NCI-H2029 treated with DMSO at 0.1 percent for 48 hours (cell line): ENCODE measurements at regions not wholly inside any gene's neighbourhood (a gene's known extent, or its start where the extent isn't known, plus 50 kb on each side); places are given as distances from the start of the nearest gene placed in this dataset.
"Not testable (repeated sequence)": the region's sequence is repeated elsewhere in the genome, so short reads cannot be mapped to it uniquely, and the experiment has no call there.

Source experiments
- DNase-seq: peaks from one replicate; lab custom pipeline; 2025; lab: John Stamatoyannopoulos, UW

DNA sequence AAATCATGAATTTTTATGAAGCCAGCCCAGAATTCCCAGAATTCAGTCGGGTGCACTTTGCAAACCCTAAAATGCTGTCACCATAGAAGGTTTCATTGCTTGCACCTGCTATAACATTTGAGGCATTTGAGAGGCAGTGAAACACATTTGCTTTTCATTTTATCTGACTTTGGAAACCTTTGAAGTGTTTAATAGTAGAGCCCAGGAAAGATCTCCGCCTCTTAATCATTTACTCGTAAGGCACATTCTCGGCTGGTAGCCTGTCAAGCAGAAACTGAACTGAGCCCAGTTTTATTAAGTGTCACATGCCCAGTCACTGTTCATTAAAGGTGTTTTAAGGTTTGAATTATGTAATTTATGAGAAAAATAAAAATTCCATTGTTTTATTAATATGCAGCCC is 247.6 kb downstream of the EMX2 start:
- no peak for DNase-seq

DNA sequence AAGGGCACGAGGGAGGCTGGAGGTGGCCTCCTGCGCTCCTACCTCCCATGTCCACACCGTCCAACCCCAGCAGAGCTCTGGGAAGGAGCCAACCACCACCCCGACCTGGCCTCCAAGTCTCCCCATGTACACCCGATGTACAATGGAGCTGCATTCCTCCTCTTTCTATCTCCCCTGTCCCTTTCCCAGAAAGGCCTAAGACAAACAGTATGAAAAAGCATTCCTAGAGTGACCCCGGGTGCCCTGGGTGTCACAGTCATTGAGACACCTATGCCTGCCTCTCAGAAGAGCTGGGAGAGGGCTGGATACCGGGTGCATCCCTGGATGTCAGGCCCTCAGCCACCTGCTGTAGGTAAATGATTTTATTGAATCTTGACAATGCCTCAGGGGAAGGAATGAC is 248.1 kb downstream of the EMX2 start:
- no peak for DNase-seq

DNA sequence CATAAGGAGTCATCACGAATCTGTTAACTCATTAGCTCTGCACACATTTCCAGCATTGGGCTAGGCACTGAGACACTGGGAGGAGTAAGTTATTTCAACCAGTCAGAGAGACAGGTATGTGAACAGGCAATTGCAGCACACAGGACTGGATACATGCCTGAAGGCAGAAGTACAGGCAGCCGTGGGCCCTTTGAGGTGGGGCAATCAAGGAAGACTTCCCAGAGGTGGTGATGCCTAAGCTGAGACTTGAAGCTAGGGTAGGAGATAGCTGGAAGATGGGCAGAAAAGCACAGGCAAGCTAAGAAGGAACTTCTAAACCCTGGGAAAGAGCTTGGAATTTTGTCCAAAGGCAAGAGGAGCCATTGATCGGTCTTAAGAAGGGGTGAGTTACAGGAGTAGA is 249.7 kb downstream of the EMX2 start:
- DNase-seq = no peak

DNA sequence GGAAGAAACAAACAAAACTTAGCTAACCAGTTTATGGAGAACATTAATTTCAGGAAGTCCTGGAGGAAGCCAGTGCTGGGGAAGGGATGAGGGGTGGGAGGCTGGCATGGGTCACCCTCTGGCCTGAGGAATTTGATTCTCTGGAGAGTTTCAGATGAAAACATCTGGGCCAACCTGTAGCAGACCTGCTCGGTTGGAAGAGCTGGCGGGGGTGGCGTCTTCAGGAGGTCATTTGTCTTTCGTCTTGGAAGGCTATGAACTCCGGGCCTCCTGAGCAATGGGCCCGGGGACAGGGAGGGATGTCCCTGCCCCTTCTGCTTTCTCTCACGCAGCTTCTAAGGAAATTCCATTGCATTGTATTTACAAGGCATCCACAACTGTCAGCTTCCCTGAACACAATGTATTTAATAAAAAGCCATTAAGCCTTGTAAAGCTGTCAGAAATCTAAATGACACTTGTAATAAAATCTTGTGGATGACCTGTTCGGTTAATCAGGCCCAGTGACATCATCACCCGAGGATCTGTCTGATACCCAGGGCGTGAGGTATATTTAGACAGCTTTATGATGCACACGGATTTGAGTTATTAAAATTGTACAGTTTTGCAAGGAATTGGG is 250.5 kb downstream of the RAB11FIP2 start:
- DNase-seq = no peak

DNA sequence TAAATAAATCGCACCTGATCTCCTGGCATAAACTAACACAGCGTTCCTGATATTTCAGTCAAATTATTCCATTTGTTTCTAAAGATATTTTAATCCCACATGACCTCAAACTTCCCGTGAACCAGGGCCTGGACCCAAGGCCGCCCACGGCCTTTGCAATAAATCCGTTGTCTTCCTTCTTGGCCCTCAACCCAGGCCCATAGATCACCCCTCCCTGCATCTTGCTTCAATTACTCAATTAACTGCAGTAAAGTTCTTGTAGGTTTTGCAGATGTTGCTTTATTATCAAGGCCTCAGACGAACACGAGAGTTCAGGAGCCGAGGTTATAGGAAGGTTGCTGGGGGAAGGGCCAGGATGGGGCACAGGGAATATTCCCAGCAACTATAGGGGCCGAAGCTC is 249.4 kb downstream of the RAB11FIP2 start:
- no peak for DNase-seq

DNA sequence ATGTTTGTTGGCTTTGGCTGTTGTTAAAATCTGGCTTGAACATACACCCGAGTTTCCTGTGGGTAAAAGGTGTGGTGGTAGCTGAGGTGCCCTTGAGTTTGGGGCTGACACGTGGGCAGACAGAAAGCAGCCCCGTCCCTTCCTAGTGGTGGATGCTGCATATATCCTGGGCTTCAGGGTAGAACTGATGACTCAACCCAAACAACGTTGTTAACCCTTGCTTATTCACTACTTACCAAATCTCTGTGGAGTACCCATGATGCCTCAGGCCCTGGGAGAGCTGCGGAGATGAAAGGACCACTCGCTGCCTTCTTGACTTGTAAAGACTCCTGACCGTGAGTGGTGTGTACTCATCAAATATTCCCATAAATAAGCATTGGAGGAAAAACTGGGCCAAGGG is 245.1 kb downstream of the RAB11FIP2 start:
- no peak for DNase-seq

DNA sequence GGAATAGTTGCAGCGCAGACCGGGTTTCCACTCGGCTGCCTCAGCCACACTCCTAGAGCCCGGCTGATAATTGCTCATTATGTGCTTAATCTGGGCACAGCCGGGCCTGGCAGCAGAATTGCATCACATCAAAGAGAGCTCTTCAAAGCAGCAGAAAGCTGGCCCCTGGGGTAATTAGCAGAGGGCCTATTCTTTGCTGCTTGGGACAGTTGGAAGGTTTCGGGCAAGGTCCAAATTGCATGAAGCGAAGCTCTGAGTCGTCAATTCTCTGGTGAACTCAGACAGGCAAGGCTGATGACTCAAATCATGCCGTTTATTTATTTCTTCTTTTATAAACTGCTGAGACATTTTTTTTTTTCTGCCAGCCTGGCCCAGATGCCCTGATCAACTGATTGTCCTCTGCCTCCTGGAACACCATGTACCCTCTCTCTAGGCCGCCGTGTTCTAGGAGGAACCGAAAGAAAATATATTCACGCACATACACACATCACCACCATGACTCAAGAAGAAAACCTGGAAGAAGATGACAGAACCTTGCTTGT is 242.2 kb downstream of the RAB11FIP2 start:
- DNase-seq = no peak

DNA sequence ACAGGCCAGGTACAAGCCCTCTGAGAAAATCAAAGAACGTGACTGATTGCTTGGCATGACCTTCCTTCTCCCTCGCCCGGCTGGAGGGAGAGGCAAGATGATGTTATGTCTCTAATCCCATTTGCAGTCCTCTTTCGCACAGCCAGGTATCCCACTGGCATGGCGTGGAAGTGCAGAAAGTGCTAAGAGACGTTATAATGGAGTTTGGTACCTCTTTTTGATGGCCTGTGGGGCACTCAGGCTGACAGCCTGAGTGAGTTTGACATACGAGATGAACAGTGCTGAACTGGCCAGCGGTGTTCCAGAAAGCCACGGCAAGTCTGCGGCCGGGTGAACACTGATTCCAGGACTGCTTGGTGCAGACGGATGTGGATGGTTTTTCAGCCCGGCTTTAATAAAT is 241.6 kb downstream of the RAB11FIP2 start:
- DNase-seq = no peak

DNA sequence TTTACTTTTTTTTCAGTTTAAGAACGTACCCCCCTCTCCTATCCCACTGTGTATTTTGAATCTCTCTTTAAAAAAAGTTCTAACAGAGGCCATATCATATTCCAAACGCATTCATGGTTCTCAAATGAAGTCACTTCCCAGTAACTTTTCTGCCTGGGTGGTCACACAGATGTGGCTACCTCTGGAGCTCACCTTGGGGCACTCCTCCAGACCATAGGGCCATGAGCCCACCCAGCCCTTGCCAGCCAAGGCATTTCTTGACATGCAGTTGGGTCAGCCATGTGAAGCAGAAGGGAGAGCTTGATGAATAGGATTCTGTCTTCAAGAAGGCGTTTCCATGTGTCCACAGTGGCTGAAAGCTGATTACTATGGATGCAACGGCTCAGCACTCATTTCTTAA is 239.3 kb downstream of the RAB11FIP2 start:
- DNase-seq = no peak

DNA sequence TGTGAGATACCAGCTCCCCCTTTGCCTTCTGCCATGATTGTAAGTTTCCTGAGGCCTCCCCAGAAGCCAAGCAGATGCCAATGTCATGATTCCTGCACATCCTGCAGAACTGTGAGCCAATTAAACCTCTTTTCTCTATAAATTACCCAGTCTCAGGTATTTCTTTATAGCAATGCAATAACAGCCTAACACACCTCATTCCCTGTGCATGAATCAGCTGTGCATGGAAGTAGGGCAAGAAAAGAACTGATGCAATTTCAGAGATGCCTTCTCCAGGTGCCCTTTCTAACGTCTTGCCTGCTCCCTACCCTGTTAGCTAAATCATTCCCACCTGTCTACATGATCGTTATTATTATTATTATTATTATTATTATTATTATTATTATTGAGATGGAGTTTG is 230.9 kb downstream of the RAB11FIP2 start:
- not testable (repeated sequence) for DNase-seq

DNA sequence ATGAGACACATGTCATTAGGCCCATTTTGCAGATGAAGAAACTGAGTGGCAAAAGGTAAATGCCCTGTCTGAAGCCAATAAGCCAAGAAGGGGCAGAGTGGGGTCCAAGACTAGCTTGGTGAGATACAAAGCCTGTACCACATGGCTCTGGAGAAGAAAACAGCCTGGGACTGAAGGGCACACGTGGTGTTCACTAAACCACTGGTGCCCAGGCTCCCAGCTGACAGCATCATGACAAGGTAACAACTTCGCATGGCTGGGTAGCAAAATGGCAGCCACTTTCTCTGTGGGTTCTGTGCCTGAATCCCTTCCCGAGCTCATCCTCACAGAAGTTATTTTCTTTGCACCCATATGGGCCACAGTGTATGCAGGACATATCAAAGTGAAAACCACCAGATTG is 229.6 kb downstream of the RAB11FIP2 start:
- DNase-seq = no peak

DNA sequence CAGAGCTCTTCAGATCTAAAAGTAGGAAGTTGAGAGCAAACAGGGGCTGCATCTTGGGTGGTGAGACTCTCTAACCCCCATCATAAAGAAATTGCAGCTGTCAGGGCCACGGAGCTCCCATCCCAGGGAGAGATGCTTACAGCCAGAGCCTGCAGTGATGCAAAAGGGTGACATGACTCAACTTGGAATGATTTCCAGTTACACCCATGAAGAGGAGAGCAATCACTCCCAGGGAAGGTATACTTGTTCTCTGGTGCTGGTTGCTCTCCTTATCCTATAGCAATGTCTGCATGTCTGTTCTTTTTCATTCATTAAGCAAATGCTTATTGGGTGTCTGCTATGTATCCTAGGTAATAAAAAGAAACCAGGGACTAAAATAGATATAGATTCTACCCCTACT is 228.0 kb downstream of the RAB11FIP2 start:
- DNase-seq = no peak

DNA sequence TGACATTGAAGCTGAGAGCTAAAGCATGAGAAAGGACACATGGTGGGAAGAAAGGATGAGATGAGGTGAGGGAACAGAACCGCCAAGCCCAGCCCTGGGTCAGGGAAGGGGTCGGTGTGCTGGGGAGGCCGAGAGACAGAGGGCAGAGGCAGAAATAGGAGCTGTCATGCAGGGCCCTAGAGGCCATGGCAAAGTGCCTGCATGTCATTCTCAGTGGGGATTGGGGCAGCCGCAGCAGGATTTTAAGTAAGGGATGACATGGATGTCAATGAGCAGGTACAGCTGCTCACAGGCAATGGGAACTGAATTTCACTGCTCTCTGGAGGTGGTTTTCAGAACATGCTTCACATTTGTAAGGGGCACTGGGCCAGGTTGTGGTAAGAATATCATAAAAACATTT is 227.4 kb downstream of the RAB11FIP2 start:
- DNase-seq = no peak

DNA sequence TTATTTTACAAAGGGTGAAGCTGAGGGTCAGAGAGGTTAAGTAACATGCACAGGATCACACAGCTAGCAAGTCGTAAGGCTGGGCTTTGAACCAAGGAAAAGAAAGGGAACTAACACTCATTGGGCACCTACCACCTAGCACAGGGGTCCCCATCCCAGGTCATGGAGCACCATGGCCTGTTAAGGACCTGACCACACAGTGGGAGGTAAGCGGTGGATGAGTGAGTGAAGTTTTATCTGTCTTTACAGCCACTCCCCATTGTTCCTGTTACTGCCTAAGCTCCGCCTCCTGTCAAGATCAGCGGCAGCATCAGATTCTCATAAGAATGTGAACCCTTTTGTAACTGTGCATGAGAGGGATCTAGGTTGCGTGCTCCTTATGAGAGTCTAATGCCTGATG is 222.8 kb downstream of the RAB11FIP2 start:
- DNase-seq = no peak

DNA sequence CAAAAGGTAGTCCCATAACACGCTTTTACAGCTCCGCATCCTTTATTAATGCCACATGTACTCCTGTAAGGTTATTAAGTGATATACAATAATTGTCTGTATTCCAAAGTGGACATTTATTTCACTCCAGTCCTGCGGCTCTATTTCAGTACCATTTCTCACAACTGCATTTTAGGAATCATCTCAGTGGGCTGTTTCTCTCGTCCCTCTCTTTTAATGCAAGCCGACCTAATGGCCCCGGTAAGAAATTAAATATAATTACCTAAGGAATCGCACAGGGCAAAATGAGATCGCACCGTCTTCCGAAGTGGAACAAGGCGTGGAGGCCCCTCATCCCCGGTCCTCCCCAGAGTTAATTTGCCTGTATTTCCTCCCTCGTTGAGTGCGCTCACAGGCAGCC is 216.5 kb downstream of the RAB11FIP2 start:
- DNase-seq = no peak

DNA sequence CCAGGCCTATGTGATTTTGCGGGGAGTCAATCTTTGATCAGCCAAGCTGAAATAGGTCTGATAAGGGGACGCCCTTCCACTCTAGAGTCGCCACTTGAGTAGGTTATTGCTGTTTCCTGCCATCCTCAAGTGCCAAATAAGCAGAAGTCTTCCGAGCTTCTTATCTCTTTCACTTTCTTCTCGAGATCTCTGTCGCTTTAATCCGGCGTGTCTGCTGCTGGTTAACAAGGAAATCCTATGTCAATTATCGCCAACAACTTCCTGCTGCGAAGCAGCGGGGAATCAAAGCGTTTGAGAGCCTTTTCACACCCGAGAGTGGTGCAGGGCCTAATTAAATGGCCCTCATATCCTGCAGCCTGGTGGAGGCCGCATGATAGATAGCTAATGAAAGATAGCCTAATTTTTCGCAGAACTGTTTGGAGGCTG is 215.9 kb downstream of the RAB11FIP2 start:
- no peak for DNase-seq

DNA sequence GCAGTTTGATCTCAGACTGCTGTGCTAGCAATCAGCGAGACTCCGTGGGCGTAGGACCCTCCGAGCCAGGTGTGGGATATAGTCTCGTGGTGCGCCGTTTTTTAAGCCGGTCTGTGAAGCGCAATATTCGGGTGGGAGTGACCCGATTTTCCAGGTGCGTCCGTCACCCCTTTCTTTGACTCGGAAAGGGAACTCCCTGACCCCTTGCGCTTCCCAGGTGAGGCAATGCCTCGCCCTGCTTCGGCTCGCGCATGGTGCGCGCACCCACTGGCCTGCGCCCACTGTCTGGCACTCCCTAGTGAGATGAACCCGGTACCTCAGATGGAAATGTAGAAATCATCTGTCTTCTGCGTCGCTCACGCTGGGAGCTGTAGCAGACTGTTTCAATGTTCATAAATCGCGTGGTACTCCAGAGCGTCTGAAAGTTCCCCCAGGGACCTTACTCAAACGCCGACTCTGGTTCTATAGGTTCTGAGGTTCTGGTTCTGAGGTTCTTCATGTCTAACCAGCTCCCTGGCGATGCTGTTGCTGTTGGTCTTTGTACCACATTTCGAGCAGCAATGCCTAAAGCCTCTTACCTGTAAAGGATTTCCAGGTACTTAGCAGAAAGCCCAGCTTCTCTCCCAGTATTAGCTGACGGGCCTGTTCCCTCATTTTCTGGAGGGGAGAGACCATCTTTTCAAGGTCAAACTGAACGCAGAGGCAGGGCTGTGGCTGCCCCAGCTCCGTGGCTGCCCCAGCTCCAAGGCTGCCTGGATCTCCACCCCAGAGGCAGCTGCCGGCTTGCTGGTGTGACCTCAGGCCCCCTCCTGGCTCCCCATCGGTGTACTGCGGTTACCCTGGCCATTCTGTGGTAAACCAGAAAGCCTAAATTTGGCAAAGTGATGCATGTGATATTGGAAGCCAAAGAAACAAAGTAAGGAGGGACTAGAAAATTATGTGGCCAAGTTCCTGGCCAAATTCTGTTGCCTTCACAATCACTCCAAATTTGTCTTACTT is 207.9 kb downstream of the RAB11FIP2 start:
- DNase-seq = not testable (repeated sequence)

DNA sequence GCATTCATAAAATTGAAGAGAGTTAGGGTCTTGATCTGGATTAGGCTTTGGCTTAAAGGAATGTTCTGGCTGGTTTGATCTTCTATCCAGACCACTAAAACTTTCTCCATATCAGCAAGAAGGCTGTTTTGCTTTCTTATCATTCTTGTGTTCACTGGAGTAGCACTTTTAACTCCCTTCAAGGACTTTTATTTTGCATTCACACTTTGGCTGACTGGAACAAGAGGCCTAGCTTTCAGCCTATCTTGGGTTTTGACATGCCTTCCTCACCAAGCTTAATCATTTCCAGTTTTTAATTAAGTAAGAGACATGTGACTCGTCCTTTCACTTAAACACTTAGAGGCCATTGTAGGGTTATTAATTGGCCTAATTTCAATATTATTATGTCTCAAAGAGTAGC is 190.3 kb downstream of the RAB11FIP2 start:
- not testable (repeated sequence) for DNase-seq

DNA sequence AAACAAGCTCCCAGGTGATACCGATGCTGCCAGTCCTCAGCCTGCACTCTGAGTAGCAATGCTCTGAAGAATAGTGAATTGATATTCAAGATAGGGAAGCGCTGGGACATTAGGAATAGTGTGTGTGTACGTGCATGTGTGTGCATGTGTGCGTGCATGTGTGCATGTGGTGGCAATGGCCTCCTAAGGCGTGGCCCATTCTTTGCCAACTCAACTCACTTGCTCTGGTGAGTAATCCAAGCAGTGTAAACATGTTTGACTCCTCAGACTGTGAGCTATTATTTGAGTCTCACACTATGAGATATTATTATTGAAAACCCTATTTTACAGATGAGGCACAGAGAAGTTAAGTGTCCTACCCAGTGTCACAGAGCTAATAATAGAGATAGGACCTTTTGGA is 186.6 kb downstream of the RAB11FIP2 start:
- DNase-seq = no peak

DNA sequence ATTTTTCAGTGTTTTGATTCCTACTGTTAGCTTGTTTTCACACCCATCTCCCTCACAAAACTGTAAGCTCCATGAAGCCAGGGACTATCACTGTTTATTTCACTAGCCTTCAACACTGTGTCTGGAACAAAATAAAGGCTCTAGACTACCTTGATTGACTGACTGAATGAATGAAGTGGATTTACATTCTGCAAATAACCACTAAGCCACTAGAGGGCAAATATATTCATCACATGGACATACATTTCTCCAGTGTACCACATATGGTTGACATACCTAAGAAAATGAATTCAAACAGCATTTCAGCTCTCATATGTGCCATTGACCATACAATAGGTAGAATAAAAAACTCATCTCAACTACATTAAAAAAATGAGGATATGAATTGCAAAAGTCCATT is 185.9 kb downstream of the RAB11FIP2 start:
- no peak for DNase-seq

DNA sequence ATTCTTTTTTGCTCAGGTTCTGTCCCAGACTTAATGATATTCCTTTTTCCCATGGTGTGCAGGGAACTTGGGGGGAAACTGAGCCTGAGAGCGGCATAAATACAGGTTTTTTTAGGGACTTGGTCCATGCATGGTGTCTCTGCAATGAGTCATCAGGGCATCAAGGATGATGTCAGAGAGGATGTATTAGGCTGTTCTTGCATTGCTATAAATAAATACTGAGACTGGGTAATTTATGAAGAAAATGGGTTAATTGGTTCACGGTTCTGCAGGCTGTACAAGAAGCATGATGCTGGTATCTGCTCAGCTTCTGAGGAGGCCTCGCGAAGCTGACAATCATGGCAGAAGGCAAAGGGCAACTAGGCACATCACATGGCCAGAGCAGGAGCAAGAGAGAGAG is 185.4 kb downstream of the RAB11FIP2 start:
- no peak for DNase-seq

DNA sequence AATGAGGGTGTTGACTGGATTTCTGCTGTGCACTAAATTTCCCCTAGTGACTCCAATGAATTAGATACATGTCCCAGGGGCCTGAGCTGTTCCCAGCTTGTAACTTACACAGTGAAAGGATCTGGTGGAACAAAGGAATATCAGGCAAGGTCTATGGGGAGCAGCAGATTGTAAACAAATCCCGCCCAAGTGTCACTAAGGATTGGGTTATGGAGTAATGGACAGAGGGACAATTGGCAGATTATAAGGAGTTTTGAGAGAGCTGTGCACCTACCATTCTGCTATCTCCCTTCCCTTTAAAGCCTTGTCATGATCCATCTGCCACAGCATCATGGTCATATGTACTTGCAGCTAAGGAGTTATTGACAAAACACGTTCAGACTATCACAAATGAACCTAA is 183.0 kb downstream of the RAB11FIP2 start:
- DNase-seq = no peak

DNA sequence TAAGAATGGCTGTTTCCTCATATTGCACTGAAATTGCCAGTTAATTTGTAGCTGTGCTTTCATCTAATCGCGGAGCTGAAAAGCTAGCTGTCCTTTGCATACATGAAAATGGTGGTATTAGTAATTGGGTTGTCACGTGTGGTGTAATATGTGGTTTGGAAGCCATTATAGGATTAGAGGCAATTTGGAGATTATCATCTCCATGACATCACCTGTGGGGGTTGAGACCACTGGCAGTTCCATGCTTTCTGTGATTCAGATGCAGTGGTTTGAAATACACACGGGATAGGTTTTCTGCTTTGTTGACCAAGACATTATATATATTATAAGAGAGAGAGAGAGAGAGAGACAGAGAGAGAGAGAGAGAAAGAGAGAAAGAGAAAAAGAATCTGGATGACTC is 180.8 kb downstream of the RAB11FIP2 start:
- no peak for DNase-seq
